Hepatic stellate cell (primary cell): ENCODE measurements at regions not wholly inside any gene's neighbourhood (a gene's known extent, or its start where the extent isn't known, plus 50 kb on each side); places are given as distances from the start of the nearest gene placed in this dataset.

Experiments used
- DNase-seq: peaks from one replicate; pipeline ENCODE4 v3.0.0; 2011; ENCODE audit warnings: low spot score

- no peak for DNase-seq
Measured at GRCh38 chr3:43950775-43951174, 260.0 kb downstream of the ABHD5 start.

GRCh38 chr3:43951813-43952212 is 261.1 kb downstream of the ABHD5 start:
- DNase-seq = no peak

- no peak for DNase-seq
Measured at GRCh38 chr3:43953380-43953779, 262.6 kb downstream of the ABHD5 start.

- DNase-seq = peak; percentile 50
Measured at GRCh38 chr3:43953814-43954692, 263.3 kb downstream of the ABHD5 start.

GRCh38 chr3:43956945-43957344 is 266.2 kb downstream of the ABHD5 start:
- DNase-seq = no peak

GRCh38 chr3:43957553-43957952 is 266.8 kb downstream of the ABHD5 start:
- DNase-seq = no peak

GRCh38 chr3:43958005-43958770 is 267.4 kb downstream of the ABHD5 start:
- no peak for DNase-seq

GRCh38 chr3:43958973-43959372 is 268.2 kb downstream of the ABHD5 start:
- no peak for DNase-seq

GRCh38 chr3:43959498-43960447 is 269.0 kb downstream of the ABHD5 start:
- DNase-seq = no peak

GRCh38 chr3:43960448-43960840 is 269.7 kb downstream of the ABHD5 start:
- no peak for DNase-seq

- DNase-seq = no peak
Measured at GRCh38 chr3:43962043-43962442, 271.3 kb downstream of the ABHD5 start.

GRCh38 chr3:43963208-43963607 is 272.5 kb downstream of the ABHD5 start:
- no peak for DNase-seq

GRCh38 chr3:43964640-43965039 is 273.9 kb downstream of the ABHD5 start:
- no peak for DNase-seq

- no peak for DNase-seq
Measured at GRCh38 chr3:43965656-43966055, 274.9 kb downstream of the ABHD5 start.

- no peak for DNase-seq
Measured at GRCh38 chr3:43966126-43966525, 275.4 kb downstream of the ABHD5 start.

- DNase-seq = no peak
Measured at GRCh38 chr3:43966530-43966929, 275.2 kb upstream of the TOPAZ1 start.

- DNase-seq = no peak
Measured at GRCh38 chr3:43968465-43968864, 273.2 kb upstream of the TOPAZ1 start.

GRCh38 chr3:43969944-43970343 is 271.7 kb upstream of the TOPAZ1 start:
- no peak for DNase-seq

- no peak for DNase-seq
Measured at GRCh38 chr3:43970351-43970750, 271.3 kb upstream of the TOPAZ1 start.

- no peak for DNase-seq
Measured at GRCh38 chr3:43970920-43971319, 270.8 kb upstream of the TOPAZ1 start.

GRCh38 chr3:43971486-43971885 is 270.2 kb upstream of the TOPAZ1 start:
- DNase-seq = no peak

GRCh38 chr3:43978708-43979107 is 263.0 kb upstream of the TOPAZ1 start:
- no peak for DNase-seq
